OCI-LY1 (cell line): ENCODE measurements at regions not wholly inside any gene's neighbourhood (a gene's known extent, or its start where the extent isn't known, plus 50 kb on each side); places are given as distances from the start of the nearest gene placed in this dataset.
A peak's percentile ranks its signal among the peaks of the same experiment; 100 is the strongest.

Source experiments
- EZH2 ChIP-seq: fragments of 200-600 bp; sonication (generic), shearing (Covaris generic); IDR thresholded peaks from 2 replicates; pipeline ENCODE4 v1.8.0; 2017; ENCODE audit warnings: borderline replicate concordance, mixed run types, mild to moderate bottlenecking, antibody characterized with exemption, low read length, moderate library complexity, mixed read lengths
- TF ChIP-seq, protein P1 (sequence below): fragments of 200-600 bp; sonication (generic), shearing (Covaris generic); IDR thresholded peaks from 2 replicates; pipeline ENCODE4 v1.5.1; 2017; ENCODE audit warnings: mild to moderate bottlenecking, antibody characterized with exemption, low read length, moderate library complexity, mixed read lengths

DNA sequence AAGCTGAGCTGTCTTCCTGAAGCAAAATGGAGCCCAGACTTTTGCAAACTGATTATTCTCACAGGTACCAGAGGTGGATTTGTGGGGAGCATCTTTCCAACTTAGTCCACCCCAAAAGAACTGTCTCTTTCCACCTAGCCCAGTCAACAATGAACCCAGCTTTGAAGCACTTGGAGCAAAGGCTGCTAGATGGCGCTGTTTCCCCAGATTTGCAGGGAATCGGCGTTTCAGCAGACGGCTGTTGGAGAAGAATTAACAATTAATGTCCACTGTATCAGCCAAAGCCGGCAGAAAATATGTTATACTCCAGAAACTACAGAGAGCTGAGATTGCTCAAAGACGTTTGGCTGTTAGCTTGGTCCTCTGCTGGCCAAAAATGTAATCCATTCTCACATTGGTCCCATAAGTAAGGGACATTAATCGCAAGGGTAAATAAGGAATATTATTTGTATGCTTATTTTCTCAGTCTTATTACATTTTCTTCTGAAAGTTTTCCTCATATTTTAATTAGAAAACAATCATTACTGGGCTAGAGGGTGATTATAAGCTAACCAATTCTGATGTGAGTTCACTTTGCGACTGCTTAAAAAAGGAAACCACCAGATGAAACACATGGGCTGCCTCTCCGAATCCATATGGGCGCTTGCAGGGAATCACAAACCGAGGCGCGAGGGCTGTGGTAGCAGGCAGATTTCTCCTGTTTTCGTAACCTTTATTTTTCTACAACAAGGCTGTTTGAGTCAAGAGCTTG lies 423.8 kb upstream of the MEX3C start:
- TF ChIP-seq, protein P1, sequence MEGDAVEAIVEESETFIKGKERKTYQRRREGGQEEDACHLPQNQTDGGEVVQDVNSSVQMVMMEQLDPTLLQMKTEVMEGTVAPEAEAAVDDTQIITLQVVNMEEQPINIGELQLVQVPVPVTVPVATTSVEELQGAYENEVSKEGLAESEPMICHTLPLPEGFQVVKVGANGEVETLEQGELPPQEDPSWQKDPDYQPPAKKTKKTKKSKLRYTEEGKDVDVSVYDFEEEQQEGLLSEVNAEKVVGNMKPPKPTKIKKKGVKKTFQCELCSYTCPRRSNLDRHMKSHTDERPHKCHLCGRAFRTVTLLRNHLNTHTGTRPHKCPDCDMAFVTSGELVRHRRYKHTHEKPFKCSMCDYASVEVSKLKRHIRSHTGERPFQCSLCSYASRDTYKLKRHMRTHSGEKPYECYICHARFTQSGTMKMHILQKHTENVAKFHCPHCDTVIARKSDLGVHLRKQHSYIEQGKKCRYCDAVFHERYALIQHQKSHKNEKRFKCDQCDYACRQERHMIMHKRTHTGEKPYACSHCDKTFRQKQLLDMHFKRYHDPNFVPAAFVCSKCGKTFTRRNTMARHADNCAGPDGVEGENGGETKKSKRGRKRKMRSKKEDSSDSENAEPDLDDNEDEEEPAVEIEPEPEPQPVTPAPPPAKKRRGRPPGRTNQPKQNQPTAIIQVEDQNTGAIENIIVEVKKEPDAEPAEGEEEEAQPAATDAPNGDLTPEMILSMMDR, result peak; percentile 93
- no peak for TF ChIP-seq EZH2
